ENCODE measurements at regions not wholly inside any gene's neighbourhood (a gene's known extent, or its start where the extent isn't known, plus 50 kb on each side); places are given as distances from the start of the nearest gene placed in this dataset.
"Not testable (repeated sequence)": the region's sequence is repeated elsewhere in the genome, so short reads cannot be mapped to it uniquely, and the experiment has no call there.

DNA sequence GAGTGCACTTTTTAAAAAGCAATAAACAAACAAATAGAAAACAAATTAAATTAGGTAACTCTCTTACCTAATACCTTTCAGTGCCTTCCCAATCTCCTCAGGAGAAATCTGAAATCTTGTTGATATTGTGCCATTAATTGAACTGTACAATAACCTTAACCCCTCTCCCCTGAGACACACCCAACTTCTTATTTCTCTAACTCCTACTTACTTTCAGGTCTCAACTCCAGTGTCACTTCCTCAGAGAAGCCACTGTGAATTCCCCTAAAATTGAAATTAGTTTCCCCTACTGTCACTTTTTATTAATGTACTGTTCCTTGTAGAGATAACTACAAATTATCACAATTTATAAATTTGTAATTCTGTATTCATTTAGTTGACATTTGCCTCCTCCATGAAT, 295.3 kb upstream of the TNC start:
- no peaks in the 10 kb centered on the region for H3K9me3 ChIP-seq (ENCODE audit: severe bottlenecking)
- no peak overlapping the region for H3K27ac ChIP-seq (ENCODE audit: poor library complexity, severe bottlenecking)
- H3K4me3 ChIP-seq (ENCODE audit: severe bottlenecking): no peak overlapping the region
- DNase-seq (ENCODE audit: low spot score) (no peak), ATAC-seq (ENCODE audit: low read depth) (no peak)
- TF ChIP-seq, protein P1, sequence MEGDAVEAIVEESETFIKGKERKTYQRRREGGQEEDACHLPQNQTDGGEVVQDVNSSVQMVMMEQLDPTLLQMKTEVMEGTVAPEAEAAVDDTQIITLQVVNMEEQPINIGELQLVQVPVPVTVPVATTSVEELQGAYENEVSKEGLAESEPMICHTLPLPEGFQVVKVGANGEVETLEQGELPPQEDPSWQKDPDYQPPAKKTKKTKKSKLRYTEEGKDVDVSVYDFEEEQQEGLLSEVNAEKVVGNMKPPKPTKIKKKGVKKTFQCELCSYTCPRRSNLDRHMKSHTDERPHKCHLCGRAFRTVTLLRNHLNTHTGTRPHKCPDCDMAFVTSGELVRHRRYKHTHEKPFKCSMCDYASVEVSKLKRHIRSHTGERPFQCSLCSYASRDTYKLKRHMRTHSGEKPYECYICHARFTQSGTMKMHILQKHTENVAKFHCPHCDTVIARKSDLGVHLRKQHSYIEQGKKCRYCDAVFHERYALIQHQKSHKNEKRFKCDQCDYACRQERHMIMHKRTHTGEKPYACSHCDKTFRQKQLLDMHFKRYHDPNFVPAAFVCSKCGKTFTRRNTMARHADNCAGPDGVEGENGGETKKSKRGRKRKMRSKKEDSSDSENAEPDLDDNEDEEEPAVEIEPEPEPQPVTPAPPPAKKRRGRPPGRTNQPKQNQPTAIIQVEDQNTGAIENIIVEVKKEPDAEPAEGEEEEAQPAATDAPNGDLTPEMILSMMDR (IDR thresholded peaks at IDR 0.05; ENCODE audit: poor library complexity, severe bottlenecking): no peak
- no peaks in the 10 kb centered on the region for H3K4me1 ChIP-seq (ENCODE audit: insufficient read depth, poor library complexity, severe bottlenecking)
- no peaks in the 10 kb centered on the region for H3K36me3 ChIP-seq (ENCODE audit: low read depth)
- H3K27me3 ChIP-seq (ENCODE audit: insufficient read depth, poor library complexity, severe bottlenecking): no peaks in the 10 kb centered on the region

DNA sequence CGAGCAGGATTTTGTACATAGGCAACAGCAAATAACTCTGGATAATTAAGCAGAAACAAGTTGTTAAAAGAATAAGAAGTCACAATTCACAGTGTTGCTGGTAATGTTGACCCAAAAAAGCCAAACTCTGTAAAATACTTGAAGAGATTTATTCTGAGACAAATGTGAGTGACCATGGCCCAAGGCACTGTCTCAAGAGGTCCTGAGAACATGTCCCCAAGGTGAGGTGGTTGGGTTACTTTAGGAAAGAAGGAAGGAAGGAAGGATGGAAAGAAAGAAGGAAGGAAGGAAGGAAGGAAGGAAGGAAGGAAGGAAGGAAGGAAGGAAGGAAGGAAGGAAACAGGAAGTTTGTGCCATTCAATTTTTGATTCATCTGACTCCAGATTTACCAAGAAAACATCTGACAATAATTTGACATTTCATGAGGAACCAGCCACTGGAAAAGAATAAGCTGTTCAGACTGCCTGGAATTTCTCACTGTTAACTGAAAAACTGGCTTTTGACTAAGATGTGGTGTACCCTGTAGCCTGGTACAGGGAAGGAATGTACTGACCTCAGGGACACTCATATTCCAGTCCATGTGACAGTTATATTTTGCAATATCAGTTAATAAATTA, 295.9 kb upstream of the TNC start:
- Histone ChIP-seq H3K27me3 (ENCODE audit: insufficient read depth, poor library complexity, severe bottlenecking) (no peaks in the 10 kb centered on the region), H3K4me3 (ENCODE audit: severe bottlenecking) (no peak overlapping the region), H3K4me1 (ENCODE audit: insufficient read depth, poor library complexity, severe bottlenecking) (no peaks in the 10 kb centered on the region), H3K9me3 (ENCODE audit: severe bottlenecking) (no peaks in the 10 kb centered on the region), H3K27ac (ENCODE audit: poor library complexity, severe bottlenecking) (no peak overlapping the region), H3K36me3 (ENCODE audit: low read depth) (no peaks in the 10 kb centered on the region)
- ATAC-seq (ENCODE audit: low read depth) (no peak), DNase-seq (ENCODE audit: low spot score) (no peak)
- TF ChIP-seq, protein P1 (IDR thresholded peaks at IDR 0.05; ENCODE audit: poor library complexity, severe bottlenecking): no peak

DNA sequence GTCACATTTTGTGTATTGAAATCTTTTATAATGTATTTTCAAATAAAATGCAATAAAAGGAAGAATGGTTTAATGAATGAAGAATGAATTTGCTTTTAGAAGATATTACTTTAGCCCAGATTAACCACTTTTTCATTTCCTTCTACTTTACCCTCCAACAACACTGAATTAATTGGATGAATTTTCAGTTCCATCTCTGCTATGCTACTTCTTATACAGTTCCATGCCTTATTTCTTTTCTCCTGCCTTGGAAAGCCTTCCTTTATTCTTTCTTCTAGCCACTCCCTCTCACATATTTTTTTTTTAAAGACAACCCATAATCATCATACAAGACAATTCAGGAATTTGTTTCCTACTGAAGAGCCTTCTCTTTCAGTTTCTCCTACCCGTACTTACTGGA, 296.6 kb upstream of the TNC start:
- H3K27me3 ChIP-seq (ENCODE audit: insufficient read depth, poor library complexity, severe bottlenecking): no peaks in the 10 kb centered on the region
- H3K4me3 ChIP-seq (ENCODE audit: severe bottlenecking): no peak overlapping the region
- ATAC-seq (ENCODE audit: low read depth) (no peak), DNase-seq (ENCODE audit: low spot score) (no peak)
- TF ChIP-seq, protein P1 (IDR thresholded peaks at IDR 0.05; ENCODE audit: poor library complexity, severe bottlenecking): no peak
- no peaks in the 10 kb centered on the region for H3K4me1 ChIP-seq (ENCODE audit: insufficient read depth, poor library complexity, severe bottlenecking)
- no peak overlapping the region for H3K27ac ChIP-seq (ENCODE audit: poor library complexity, severe bottlenecking)
- H3K9me3 ChIP-seq (ENCODE audit: severe bottlenecking): no peaks in the 10 kb centered on the region
- no peaks in the 10 kb centered on the region for H3K36me3 ChIP-seq (ENCODE audit: low read depth)

DNA sequence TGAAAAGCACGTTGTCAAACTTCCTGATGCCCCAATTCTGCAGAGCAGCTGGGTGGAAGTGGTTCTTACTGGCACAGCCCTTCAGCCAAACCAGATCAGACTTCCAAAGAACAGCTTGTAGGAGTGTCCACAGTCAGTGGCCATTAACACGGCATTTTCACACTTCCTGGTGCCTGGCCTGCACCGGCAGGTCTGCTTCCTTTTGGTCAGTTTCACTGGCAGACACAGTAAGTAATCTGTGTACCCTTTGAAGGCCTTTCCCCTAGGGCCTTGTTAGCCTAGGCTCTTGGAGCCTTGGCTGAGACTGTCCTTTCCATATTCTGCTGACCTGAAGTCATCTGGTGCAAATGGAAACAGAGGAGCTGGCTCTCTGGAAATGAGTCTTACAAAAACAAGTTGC, 297.5 kb upstream of the TNC start:
- H3K4me3 ChIP-seq (ENCODE audit: severe bottlenecking): no peak overlapping the region
- DNase-seq (ENCODE audit: low spot score): no peak
- H3K4me1 ChIP-seq (ENCODE audit: insufficient read depth, poor library complexity, severe bottlenecking): no peaks in the 10 kb centered on the region
- no peaks in the 10 kb centered on the region for H3K9me3 ChIP-seq (ENCODE audit: severe bottlenecking)
- no peaks in the 10 kb centered on the region for H3K36me3 ChIP-seq (ENCODE audit: low read depth)
- H3K27me3 ChIP-seq (ENCODE audit: insufficient read depth, poor library complexity, severe bottlenecking): no peaks in the 10 kb centered on the region
- no peak overlapping the region for H3K27ac ChIP-seq (ENCODE audit: poor library complexity, severe bottlenecking)
- ATAC-seq (ENCODE audit: low read depth): no peak
- TF ChIP-seq, protein P1 (IDR thresholded peaks at IDR 0.05; ENCODE audit: poor library complexity, severe bottlenecking): no peak

DNA sequence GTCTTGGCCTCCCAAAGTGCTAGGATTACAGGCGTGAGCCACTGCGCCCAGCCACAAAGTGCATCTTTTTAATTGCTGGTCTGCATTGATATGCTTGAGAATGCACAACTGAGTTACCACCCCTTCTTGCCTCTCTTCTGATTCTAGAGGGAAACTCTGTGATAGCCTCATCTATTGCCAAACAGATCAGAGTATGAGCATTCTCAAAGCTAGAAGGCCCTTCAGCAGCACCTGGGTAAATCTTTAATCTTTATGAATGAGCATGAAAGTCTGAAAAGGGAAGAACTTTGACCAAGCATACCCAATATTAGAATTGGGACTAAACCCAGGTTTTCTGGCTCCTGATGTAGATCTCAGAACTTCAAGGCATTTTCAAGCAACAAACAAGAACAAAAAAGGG, 298.3 kb upstream of the TNC start:
- H3K4me3 ChIP-seq (ENCODE audit: severe bottlenecking): no peak overlapping the region
- H3K9me3 ChIP-seq (ENCODE audit: severe bottlenecking): peaks cover 2% of the 10 kb centered on the region
- H3K36me3 ChIP-seq (ENCODE audit: low read depth): no peaks in the 10 kb centered on the region
- TF ChIP-seq, protein P1 (IDR thresholded peaks at IDR 0.05; ENCODE audit: poor library complexity, severe bottlenecking): no peak
- no peak for ATAC-seq (ENCODE audit: low read depth)
- H3K4me1 ChIP-seq (ENCODE audit: insufficient read depth, poor library complexity, severe bottlenecking): no peaks in the 10 kb centered on the region
- no peaks in the 10 kb centered on the region for H3K27me3 ChIP-seq (ENCODE audit: insufficient read depth, poor library complexity, severe bottlenecking)
- DNase-seq (ENCODE audit: low spot score): no peak
- no peak overlapping the region for H3K27ac ChIP-seq (ENCODE audit: poor library complexity, severe bottlenecking)

DNA sequence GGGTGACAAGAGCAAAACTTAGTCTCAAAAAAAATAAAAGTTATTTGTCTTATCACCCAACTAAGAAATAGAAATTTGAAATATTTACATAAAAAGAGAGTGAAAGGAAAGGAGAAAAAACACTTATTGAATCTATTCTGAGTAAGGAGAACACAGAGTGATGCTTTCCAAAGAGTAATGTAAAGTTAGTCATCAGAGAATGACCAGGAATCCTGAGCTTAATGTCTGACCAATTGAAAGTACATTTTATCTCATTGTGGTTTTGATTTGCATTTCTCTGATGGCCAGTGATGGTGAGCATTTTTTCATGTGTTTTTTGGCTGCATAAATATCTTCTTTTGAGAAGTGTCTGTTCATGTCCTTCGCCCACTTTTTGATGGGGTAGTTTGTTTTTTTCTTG, 300.2 kb upstream of the TNC start:
- H3K9me3 ChIP-seq (ENCODE audit: severe bottlenecking); H3K27ac ChIP-seq (ENCODE audit: poor library complexity, severe bottlenecking); H3K4me3 ChIP-seq (ENCODE audit: severe bottlenecking); H3K4me1 ChIP-seq (ENCODE audit: insufficient read depth, poor library complexity, severe bottlenecking); H3K27me3 ChIP-seq (ENCODE audit: insufficient read depth, poor library complexity, severe bottlenecking); DNase-seq (ENCODE audit: low spot score); H3K36me3 ChIP-seq (ENCODE audit: low read depth); ATAC-seq (ENCODE audit: low read depth): not testable (repeated sequence)
